Brain pericyte (primary cell): ENCODE measurements at regions not wholly inside any gene's neighbourhood (a gene's known extent, or its start where the extent isn't known, plus 50 kb on each side); places are given as distances from the start of the nearest gene placed in this dataset.
"Not testable (repeated sequence)": the region's sequence is repeated elsewhere in the genome, so short reads cannot be mapped to it uniquely, and the experiment has no call there.

Experiments
- DNase-seq: peaks from one replicate; pipeline ENCODE4 v3.0.0-alpha.2; 2012; ENCODE audit warnings: low read depth, low spot score

- no peak for DNase-seq
These were observed 164.5 kb upstream of the AGR3 start for GRCh38 chr7:17046259-17046658.

DNA sequence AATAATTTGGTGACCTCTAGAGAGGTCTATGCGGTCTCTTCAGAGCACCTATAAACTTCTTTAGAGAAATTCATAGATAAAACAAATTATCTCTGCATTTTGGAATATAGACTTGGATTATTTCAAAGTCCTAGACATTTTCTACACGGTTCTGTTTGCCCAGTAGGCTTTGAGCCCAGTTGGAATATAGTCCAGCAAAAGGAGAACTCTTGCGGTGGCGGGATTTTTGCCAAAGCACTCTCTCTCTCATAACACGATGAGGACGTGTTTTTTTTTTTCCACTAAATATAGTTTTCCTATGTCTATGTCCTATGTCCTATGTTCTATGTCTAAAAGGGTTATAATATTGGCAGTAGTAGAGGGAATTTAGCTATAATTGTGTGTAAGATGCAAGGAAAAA, 164.9 kb upstream of the AGR3 start:
- no peak for DNase-seq

GRCh38 chr7:17053164-17053563, 171.4 kb upstream of the AGR3 start:
- not testable (repeated sequence) for DNase-seq

DNA sequence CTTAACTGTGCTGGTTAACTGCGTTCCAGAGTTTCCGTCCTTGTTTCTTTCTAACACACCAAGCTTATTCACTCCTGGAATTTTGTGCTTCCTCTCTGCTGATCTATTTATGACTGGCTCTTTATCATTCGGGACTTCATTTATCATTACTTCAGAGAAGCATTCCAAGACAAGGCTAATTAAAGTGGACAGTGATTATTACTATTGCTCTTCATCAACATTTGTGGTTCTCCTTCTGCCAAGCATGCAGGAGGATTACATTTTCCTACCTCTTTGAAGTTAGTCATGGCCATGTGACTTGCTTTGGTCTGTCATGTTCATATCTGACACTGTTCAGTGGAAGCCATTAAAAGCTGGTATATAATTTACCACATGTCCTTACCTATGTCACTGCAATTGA, 172.4 kb upstream of the AGR3 start:
- DNase-seq = no peak

DNA sequence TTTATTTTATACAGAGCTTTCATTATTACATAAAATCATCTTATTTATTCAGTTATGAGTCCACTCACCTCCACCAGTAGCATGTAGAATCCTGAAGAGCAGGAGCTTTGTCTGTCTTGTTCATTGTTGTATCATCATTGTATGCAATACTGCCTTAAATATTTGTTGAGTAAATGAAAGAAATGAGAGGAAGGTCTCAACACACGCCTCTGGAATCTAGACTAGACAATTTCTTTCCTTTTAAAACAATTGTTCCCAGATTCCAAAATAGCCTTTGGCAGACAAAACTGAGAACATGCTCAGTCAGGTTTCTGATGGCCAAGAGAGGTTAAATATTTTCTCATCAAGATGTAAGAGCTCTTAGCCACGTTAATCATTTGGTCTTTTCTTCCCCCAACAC, 173.1 kb upstream of the AGR3 start:
- DNase-seq = no peak

DNA sequence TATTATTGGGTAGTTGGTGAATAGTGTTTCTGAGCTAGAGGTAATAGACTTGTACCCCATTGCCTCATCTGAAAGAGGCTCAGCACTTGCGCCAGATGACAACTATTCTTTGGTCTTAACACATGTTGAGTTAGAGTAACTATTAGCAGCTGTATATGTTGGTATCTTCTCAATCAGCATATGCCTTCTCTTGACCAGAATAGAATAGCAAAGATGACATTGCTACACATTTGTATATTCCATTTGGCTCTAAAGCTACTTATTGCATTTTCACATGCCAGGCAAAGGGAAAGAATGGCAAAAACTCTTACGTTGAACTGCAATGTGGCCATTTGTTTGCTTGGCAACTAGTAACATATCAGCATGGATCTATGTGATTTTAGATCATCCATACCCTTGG, 173.8 kb upstream of the AGR3 start:
- no peak for DNase-seq

GRCh38 chr7:17056491-17057142, 174.8 kb upstream of the AGR3 start:
- DNase-seq = no peak

DNA sequence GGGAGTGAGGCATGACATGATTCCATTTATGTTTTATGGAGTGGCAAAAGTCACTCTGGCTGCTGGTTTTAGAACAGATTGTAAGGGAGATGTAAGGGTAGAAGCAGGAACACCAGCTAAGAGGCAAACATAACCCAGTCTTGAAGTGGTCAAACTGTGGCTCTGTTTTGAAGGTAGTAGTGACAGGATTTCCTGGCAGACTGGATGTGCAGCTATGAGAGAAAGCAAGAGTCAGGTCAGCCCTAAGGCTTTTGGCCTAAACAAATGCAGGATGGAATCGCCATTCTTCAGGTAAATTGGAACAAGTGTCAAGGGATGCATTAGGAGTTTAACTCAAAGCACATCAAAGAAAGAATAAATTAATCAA, 175.3 kb upstream of the AGR3 start:
- DNase-seq = no peak

GRCh38 chr7:17058568-17058967, 176.8 kb upstream of the AGR3 start:
- no peak for DNase-seq

DNA sequence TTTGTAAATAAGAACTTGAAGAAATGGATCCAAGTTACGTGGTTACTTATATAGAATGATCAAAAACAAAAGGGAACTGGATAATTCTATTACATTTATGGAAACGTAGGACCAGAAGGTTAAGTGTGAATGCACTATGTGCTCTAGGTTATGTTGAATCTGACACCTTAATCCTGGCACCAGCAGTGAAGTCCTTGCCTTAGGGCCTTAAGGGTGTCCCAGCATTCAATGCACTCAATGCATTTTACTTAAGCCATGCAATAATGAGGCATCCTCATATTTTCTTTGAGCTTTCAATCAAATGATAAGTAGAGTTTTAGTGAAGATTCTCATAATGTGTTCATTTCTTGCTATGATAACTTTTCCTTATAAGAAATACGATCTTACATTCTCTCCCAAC, 178.3 kb upstream of the AGR3 start:
- no peak for DNase-seq

DNA sequence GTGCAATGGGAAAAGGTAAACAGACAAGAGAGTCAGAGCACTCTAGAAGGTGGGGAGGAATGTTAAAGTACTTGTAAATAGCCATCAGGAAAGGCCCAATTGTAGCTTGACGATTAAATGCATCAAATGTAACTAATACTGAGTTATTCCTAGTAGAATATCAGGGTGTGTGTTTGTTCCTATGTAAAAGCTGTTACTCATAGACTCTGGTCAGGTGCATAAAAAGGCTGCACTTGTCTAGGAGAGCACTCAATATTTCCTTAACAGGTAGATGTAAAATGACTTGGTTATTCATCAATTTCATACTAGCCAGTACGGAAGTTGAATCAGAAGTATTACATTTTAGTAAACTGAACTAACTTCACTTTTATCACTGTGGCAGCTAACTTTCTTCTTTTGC, 179.7 kb upstream of the AGR3 start:
- no peak for DNase-seq

DNA sequence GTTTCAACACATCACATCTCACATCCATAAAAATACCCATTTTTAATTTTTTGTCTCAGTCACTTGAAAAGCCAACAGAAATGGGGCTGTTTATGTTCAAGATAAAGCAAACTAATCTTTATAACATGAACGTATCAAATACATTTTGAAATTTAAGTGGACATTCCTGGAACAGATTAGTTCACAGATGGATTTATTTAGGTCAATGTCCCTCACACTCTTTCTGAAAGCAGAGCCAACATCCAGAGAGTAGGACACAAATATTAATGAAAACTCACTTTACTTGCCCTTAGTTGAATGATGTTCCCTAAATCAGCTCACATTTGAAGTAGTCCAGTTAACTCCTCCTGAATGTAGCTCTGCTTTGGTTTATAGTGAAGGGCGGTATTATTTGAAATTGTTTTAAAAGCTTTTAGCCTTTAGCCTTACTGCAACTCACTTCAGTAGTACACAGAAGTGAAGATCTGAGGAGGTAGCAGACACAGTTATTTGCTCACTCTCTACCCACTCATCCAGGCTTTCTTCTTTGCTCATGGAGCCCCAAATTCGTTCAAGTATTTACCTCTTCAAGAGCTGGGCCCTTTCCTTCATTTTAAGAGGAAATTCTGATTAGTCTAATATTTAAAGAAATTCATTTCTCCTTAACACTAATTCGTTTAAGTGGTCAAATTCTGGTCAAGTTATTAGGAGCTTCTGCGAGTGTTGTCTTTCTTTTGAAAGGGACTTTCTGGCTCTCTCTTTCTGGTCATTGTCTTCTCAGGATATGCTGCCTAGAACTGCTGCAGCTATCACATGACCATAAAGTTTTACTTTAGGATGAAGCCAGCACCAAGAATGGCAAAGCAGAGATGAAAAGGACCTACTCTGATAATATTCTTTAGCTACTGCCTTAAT, 180.6 kb upstream of the AGR3 start:
- DNase-seq = no peak

- no peak for DNase-seq
These were observed 181.2 kb upstream of the AGR3 start for GRCh38 chr7:17063045-17063383.

- no peak for DNase-seq
These were observed 185.9 kb upstream of the AGR3 start for GRCh38 chr7:17067691-17068090.

DNA sequence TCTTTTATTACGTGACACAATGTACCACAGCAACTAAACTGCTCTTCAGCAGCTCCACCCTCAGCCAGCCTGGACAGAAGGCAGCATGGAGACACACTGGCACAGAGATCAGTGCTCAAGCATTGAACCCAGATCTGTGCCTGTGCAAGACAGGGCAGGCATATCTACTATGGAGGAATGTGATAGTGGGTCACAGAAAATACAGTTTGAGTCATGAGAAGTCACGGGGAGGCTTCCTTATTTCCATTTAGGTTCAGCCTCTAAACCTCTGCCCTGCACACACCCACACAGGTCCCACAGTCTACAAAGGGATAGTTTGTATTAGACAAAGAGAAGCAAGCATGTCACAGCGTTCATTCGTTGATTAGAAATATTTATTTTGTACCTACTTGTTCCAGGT, 187.4 kb upstream of the AGR3 start:
- DNase-seq = no peak

- DNase-seq = no peak
These were observed 188.5 kb upstream of the AGR3 start for GRCh38 chr7:17070231-17070708.

DNA sequence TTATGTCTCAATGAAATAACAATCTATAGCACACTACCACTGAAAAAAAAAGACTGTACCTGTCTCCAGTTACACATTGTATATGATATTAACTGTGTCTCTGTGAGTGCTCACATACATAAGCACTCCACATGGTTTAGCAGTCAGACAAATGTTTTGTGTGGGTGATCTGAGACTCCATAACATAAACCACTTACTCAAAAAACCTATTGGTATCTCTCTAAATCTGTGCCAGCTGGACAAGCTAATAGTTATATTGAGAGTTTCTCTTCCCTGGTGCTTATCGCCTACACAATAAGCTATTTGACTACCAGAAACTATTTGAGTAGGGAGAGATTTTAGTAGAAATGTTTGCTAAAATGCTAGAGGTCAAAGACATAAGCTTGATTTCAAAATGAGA, 190.1 kb upstream of the AGR3 start:
- DNase-seq = no peak

- no peak for DNase-seq
These were observed 193.9 kb upstream of the AGR3 start for GRCh38 chr7:17075601-17076255.

- no peak for DNase-seq
These were observed 196.5 kb upstream of the AGR3 start for GRCh38 chr7:17078298-17078697.

- DNase-seq = no peak
These were observed 201.8 kb upstream of the AGR3 start for GRCh38 chr7:17083392-17084165.

- DNase-seq = no peak
These were observed 202.3 kb upstream of the AGR3 start for GRCh38 chr7:17084166-17084475.

- DNase-seq = no peak
These were observed 203.4 kb upstream of the AGR3 start for GRCh38 chr7:17085186-17085585.
